ENCODE measurements at regions not wholly inside any gene's neighbourhood (a gene's known extent, or its start where the extent isn't known, plus 50 kb on each side); places are given as distances from the start of the nearest gene placed in this dataset.
"Not testable (repeated sequence)": the region's sequence is repeated elsewhere in the genome, so short reads cannot be mapped to it uniquely, and the experiment has no call there.

DNA sequence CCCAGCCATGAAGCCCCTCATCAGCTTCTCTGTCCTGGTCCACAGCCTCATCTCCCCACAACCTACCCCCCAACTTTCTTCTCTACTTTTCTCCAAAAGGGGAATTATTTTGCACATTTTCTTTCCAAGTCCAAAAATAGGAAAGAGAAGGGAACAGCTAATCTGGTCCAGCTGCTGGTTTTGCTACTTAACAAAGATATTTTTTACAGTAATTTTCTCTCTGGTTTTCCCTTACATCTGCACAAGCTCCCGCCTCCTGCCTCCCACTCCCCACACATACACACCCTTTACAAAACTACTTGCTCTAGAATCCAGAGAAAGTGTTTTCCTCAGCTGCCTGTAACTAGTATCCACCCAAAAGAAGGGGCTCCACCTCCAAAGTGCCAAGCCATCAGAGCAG, 177.2 kb downstream of the POLR2M start:
- no peak for DNase-seq

DNA sequence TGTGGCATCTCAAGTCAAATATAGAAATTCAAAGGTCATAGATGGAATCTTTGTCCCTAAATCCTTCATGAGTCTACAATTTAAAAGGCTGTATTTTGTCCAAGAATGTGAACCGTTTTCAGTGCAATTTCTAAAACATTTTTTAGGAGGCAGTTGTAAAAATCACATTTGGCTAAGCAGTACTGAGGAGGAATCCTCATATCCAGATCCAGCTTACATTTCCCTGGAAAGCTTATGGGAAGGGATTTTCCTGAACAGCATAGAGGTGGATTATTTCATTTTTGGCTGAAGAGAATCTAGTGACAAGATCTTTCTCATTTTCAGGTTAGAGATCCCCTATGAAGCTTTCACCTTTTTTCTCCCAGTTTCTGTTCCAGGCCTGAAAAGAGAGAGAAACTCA, 178.4 kb downstream of the POLR2M start:
- no peak for DNase-seq

DNA sequence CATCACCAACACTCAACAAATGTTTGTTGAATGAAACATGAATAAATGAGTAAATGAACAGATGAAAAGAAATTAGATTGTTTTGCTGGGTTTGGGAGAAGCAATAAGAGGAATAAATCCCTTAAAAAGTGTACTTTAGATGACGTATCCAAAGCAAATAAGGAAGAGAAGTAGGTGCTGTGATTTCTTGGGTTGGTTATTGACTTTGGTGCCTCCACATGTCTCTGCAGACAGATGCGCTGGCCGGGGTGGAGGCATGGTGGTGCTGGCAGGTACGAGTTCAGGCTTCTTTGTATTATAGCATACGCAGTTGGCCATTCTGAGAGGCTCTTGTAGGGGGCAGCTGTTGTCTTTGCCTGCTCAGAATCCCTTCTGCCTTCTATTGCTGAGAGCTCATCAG, 178.9 kb downstream of the POLR2M start:
- DNase-seq: no peak

DNA sequence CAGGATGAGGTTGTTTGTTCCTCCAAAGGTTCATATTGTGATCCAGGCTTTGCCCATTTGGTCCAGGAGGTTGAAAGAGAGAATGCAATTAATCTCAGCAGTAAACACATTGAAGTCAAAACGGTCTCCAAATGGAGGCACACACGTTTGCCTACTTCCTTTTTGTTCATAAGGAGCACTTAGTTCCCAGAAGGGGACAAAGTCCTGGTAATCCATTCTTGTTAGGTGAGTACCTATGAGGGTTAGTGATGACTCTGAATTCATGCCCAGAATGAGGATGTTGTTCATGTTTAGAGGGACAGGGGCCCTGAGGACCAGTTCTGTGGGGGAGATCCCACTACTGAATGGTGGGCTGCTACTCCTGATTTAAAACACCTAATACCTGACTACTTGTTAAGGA, 177.7 kb downstream of the ALDH1A2 start:
- DNase-seq: no peak

DNA sequence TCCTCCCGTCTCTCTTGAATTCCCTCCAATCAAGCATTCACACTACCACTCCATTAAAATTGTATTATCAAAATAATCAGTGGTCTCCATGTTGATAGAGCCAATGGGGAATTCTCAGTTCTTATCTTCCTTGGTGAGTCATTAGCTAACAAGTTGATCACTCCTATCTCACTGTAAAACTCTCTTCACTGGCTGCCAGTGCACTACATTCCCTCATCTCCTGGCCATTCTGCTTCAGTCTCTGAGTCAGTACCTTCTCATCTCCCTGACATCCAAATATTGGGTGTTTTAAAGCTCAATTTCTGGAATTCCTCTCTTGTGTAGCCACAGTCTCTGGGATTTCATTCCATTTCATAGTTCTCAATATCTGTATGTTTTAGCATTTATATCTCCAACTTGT, 175.2 kb downstream of the ALDH1A2 start:
- DNase-seq: no peak

DNA sequence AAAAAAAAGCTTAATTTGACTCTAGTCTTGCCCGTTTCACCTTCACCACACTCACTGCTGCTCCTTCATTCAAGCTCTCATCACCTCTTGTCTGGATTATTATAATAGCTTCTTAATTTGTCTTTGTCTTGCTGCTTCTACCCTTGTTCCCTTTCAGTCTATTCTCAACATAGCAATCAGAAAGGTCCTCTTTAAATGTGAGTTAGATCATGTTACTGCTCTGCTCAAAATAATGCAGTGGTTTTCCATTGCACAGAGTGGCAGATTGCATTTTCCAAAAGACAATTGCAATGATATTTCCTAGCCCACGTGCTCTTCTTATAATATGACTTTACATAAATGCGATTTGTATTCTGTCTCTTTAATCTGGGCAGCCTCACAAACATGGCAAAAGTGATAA, 174.6 kb downstream of the ALDH1A2 start:
- no peak for DNase-seq

DNA sequence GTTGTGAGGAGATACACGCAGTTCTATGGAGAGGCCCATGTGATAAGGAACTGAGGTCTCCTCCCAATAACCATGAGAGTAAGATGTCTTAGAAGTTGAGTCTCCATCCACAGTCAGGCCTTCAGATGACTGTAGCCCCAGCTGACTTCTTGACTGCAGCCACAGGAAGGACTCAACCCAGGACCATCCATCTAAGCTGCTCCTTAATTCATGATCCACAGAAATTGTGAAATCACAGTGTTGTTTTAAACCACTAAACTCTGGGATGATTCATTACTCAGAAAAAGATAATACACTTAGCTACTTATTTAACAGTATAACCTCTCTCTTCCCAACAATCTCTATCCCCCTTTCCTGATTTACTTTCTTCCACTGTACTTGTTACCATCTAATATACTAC, 173.3 kb downstream of the ALDH1A2 start:
- DNase-seq: no peak

DNA sequence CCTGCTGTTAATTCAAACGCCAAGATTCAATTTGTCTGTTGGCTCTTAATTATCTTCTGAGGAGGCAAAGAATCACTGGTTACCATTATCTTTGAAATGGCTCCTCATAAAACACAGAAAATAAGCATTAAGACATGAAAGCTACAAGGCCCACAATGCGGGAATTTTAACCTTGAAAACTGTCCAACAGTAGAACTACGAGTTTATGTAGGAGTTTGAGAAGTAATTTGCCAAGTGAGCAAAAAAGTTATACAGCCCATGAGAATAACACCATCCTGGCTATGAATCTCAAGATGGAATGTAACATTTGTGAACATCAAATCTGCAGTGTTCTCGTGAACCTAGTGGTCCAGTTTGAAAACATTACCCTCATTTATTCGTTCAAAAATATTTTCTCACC, 172.5 kb downstream of the ALDH1A2 start:
- DNase-seq: no peak

DNA sequence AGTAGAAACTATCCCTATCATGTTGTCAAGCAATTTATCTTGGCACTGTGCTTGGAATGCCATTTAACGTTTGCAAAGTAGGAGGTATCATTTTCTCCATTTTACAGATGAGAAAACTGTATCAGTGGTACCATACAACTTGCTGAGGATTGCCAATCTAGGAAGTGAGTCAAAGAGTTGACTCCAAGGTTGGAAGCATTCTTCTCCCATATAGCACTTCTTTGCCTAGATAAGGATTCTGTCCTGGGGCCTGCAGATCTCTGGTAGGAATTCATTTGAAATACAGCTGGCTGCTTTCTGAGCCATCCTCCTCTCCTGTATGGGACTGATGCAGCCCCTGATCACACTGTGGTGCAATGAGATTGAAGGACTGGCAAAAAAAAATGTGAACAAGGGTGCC, 170.2 kb downstream of the ALDH1A2 start:
- no peak for DNase-seq

DNA sequence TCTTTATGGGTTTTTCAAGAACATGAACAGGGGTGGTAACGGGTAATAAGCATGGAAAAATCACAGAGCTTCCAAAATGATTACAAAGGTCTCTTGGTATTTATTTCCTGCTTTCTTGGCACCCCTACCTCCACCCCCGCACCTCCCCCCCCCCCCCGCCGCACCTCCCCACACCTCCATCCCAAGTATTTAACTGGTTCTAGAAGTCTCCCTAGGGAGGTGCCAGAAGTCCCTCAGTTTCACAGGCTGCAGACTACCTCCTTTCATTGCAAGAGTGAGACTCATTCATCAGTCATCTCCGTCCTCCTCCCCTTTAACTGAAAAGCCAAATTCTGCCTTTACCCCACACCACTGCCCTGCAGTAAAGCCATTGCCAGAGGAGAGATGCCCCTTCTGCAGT, 169.4 kb downstream of the ALDH1A2 start:
- no peak for DNase-seq

DNA sequence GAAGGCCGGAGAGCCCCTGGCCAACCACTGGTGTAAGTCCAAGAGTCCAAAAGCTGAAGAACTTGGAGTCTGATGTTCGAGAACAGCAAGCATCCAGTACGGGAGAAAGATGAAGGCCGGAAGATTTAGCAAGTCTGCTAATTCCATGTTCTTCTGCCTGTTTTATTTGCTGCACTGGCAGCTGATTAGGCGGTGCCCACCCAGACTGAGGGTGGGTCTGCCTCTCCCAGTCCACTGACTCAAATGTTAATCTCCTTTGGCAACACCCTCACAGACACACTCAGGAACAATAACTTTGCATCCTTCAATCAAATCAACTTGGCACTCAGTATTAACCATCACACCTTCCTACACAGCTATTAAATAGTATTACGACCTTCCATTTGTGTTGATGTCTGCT, 168.6 kb downstream of the ALDH1A2 start:
- DNase-seq: not testable (repeated sequence)

DNA sequence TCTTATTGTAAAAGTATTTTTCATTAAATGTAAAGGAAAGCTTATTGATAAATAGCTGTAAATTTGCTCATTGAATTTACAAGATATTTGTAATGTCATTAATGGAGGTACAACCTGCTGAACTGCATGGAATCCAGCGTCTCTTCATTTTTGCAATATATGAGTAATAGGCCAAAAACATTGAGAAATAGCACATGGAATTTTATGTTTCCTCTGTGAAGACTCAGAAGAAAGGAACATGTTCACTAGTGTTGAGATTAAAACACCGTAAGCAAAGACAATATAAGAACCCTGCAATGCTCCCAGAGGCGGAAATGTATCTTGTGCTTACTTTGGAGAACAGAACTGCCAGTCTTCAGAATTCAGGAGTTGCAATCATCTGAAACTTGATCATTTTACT, 167.6 kb downstream of the ALDH1A2 start:
- DNase-seq: no peak

DNA sequence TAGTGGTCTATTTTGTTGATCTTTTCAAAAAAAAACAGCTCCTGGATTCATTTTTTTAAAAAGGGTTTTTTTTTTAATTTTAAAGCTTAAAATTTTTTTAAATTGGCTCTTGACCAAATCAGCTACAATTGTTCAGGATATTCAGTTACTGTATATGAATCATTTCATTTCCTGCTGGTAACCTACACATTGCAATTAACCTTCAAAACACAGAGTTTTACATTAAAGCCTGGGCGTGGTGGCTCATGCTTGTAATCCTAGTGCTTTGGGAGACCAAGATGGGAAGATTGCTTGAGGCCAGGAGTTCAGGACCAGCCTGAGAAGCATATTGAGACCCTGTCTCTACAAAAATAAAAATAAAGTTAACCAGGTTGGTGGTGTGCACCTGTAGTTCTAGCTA, 163.4 kb downstream of the ALDH1A2 start:
- DNase-seq: no peak

Data from NCI-H2107 (cell line).